ENCODE measurements at regions not wholly inside any gene's neighbourhood (a gene's known extent, or its start where the extent isn't known, plus 50 kb on each side); places are given as distances from the start of the nearest gene placed in this dataset.

DNA sequence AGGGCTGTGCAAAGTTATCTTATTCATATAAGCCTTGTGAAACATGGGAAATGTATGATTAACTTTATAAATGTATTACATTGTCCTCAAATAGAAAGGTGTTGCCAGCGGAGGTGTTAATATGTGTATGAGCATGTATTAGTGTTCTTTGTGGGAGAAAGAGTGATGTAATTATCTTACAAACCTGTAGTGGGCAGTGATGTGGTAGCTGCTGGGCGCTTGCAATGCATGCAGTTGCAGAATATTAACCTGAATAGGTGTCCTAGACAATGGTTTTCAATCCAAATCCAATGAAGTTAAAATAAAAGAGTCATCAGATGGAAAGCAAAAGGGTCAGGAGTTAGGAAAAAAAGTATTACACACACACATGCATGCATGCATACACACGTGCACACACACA, 881.3 kb upstream of the CADM2 start:
- TF ChIP-seq, protein P1, sequence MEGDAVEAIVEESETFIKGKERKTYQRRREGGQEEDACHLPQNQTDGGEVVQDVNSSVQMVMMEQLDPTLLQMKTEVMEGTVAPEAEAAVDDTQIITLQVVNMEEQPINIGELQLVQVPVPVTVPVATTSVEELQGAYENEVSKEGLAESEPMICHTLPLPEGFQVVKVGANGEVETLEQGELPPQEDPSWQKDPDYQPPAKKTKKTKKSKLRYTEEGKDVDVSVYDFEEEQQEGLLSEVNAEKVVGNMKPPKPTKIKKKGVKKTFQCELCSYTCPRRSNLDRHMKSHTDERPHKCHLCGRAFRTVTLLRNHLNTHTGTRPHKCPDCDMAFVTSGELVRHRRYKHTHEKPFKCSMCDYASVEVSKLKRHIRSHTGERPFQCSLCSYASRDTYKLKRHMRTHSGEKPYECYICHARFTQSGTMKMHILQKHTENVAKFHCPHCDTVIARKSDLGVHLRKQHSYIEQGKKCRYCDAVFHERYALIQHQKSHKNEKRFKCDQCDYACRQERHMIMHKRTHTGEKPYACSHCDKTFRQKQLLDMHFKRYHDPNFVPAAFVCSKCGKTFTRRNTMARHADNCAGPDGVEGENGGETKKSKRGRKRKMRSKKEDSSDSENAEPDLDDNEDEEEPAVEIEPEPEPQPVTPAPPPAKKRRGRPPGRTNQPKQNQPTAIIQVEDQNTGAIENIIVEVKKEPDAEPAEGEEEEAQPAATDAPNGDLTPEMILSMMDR (IDR thresholded peaks at IDR 0.05; ENCODE audit: insufficient read depth, low read length): no peak
- H3K4me3 ChIP-seq (ENCODE audit: low read depth, low read length): no peak overlapping the region
- no peak for DNase-seq (ENCODE audit: low read depth)

DNA sequence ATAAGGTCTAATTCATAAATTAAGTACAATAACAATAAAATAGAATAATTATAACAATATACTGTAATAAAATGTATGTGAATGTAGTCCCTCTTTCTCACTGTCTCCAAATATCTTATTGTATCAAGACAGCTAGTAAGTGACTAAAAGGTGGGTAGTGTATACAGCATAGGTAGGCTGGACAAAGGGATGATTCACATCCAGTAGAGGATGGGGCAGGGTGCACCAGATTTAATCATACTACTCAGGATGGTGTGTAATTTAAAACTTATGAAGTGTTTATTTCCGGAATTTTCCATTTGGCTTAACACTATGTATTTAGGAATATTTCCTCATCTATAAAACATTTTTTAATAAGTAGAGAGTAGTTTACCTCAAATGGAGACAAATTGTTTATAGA, 876.1 kb upstream of the CADM2 start:
- TF ChIP-seq, protein P1 (IDR thresholded peaks at IDR 0.05; ENCODE audit: insufficient read depth, low read length): no peak
- no peak for DNase-seq (ENCODE audit: low read depth)
- no peak overlapping the region for H3K4me3 ChIP-seq (ENCODE audit: low read depth, low read length)

GRCh38 chr3:84092907-84093306, 865.9 kb upstream of the CADM2 start:
- TF ChIP-seq, protein P1 (IDR thresholded peaks at IDR 0.05; ENCODE audit: insufficient read depth, low read length): no peak
- DNase-seq (ENCODE audit: low read depth): no peak
- H3K4me3 ChIP-seq (ENCODE audit: low read depth, low read length): no peak overlapping the region

DNA sequence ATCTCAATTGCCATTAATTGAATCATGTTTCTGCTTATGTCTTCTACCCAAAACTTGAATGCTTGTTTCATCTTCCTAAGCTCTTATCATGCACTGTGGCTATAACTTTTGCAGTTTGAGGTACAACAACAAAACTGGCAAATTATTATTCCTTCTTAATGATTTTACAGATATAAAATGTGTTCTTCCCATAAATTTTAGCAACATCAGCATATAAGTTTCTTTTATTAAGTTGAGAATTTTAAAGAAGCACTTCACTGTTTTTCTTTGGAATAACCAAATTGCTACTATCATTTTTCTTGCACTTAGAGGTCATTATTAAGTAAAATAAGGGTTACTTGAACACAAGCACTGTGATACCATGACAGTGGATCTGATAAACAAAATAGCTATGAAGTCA, 862.6 kb upstream of the CADM2 start:
- TF ChIP-seq, protein P1 (IDR thresholded peaks at IDR 0.05; ENCODE audit: insufficient read depth, low read length): no peak
- no peak overlapping the region for H3K4me3 ChIP-seq (ENCODE audit: low read depth, low read length)
- DNase-seq (ENCODE audit: low read depth): no peak

DNA sequence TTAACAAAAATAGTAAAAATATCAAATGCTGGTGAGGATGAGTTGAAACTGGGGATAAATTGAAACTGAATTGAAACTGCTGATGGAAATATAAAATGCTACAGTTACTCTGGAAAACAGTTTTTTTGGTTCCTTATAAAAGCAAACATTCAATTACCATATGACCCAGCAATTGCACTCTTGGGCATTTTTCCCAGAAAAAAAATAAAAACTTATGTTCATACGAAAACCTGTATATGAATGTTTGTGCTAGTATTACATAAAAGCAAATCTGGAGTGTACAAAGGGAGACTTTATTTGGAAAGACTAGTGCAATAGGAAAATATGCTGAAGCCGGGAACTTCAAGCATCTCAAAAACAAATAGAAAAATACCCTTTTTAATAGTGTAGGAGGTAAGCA, 857.9 kb upstream of the CADM2 start:
- TF ChIP-seq, protein P1 (IDR thresholded peaks at IDR 0.05; ENCODE audit: insufficient read depth, low read length): no peak
- DNase-seq (ENCODE audit: low read depth): no peak
- H3K4me3 ChIP-seq (ENCODE audit: low read depth, low read length): no peak overlapping the region

DNA sequence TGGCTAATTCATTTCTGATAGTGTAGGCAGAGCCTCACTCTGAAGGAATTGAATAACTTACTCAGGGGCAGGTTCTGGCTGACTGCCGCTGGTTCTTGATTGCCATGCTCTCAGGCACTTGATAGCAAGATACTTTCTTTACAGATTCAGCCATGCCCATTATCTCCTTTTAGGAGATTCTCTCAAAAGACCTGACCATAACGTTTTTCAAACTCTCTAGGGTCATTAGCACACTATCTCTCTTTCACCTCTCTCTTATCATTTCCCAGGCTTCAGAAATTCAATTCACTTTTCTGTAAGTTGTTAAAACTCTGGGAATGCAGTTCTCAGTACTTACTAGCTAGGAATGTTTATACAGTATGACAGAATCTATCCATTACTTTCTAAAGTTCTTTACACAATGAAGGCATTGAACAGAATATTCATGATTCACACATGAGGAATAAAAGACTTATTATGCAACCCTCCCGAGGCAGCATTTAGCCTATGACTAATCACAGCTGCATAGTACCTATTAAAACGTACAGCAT, 850.3 kb upstream of the CADM2 start:
- no peak for DNase-seq (ENCODE audit: low read depth)
- TF ChIP-seq, protein P1 (IDR thresholded peaks at IDR 0.05; ENCODE audit: insufficient read depth, low read length): no peak
- no peak overlapping the region for H3K4me3 ChIP-seq (ENCODE audit: low read depth, low read length)

DNA sequence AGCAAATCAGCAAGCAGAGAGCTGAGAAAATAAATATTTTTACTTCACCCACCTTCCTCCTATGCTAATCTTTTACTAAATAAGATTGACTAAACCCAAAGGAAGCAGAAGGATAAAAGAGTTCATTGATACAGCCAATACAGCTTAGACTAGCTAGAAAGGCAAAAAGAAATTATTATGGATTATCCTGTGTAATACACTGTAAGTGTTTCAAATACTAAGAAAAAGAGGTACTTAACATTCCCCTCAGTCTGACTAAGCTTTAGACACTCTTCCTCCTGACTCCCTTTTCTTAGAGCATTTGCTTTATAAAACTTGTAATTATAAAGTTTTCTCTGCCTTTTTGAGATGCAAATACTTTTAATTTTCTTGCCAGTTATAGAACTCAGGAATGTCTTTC, 848.9 kb upstream of the CADM2 start:
- no peak for DNase-seq (ENCODE audit: low read depth)
- H3K4me3 ChIP-seq (ENCODE audit: low read depth, low read length): no peak overlapping the region
- TF ChIP-seq, protein P1 (IDR thresholded peaks at IDR 0.05; ENCODE audit: insufficient read depth, low read length): no peak

Data from fibroblast of the aortic adventitia (primary cell).